LNCAP (cell line): ENCODE measurements at regions not wholly inside any gene's neighbourhood (a gene's known extent, or its start where the extent isn't known, plus 50 kb on each side); places are given as distances from the start of the nearest gene placed in this dataset.

Source experiments
- CTCF ChIP-seq: fragments of 450-650 bp; IDR thresholded peaks from 2 replicates; pipeline ENCODE4 v1.5.1; 2017; ENCODE audit warnings: mild to moderate bottlenecking

GRCh38 chr1:67635055-67635809 is 49.8 kb upstream of the GADD45A start:
- TF ChIP-seq CTCF, result no peak
